ENCODE measurements at regions not wholly inside any gene's neighbourhood (a gene's known extent, or its start where the extent isn't known, plus 50 kb on each side); places are given as distances from the start of the nearest gene placed in this dataset.
A peak's percentile ranks its signal among the peaks of the same experiment; 100 is the strongest.
"Not testable (repeated sequence)": the region's sequence is repeated elsewhere in the genome, so short reads cannot be mapped to it uniquely, and the experiment has no call there.

- peak; percentile 50 for DNase-seq (ENCODE audit: extremely low spot score)
- Histone ChIP-seq H3K4me1 (ENCODE audit: insufficient read depth) (no peaks in the 10 kb centered on the region), H3K4me3 (ENCODE audit: low read depth, low read length) (no peak overlapping the region), H3K27ac (ENCODE audit: low read depth) (peak overlapping the region; percentile 45), H3K36me3 (ENCODE audit: insufficient read depth) (no peaks in the 10 kb centered on the region)
- WGBS: 59% methylated on average over 7 of the region's 7 CpGs
Observed at GRCh38 chr20:54985091-54985490, 509.7 kb downstream of the DOK5 start.

- H3K27ac ChIP-seq (ENCODE audit: low read depth): peak overlapping the region; percentile 45
- 79% methylated on average over 1 of the region's 1 CpG for WGBS
- H3K4me3 ChIP-seq (ENCODE audit: low read depth, low read length): no peak overlapping the region
- DNase-seq (ENCODE audit: extremely low spot score): no peak
- H3K36me3 ChIP-seq (ENCODE audit: insufficient read depth): no peaks in the 10 kb centered on the region
- H3K4me1 ChIP-seq (ENCODE audit: insufficient read depth): no peaks in the 10 kb centered on the region
Observed at GRCh38 chr20:54984104-54984448, 508.7 kb downstream of the DOK5 start.

- H3K27ac ChIP-seq (ENCODE audit: low read depth); H3K4me1 ChIP-seq (ENCODE audit: insufficient read depth); H3K4me3 ChIP-seq (ENCODE audit: low read depth, low read length); DNase-seq (ENCODE audit: extremely low spot score); H3K36me3 ChIP-seq (ENCODE audit: insufficient read depth): not testable (repeated sequence)
- WGBS: 85% methylated on average over 11 of the region's 11 CpGs
Observed at GRCh38 chr20:54983394-54984103, 508.2 kb downstream of the DOK5 start.

DNA sequence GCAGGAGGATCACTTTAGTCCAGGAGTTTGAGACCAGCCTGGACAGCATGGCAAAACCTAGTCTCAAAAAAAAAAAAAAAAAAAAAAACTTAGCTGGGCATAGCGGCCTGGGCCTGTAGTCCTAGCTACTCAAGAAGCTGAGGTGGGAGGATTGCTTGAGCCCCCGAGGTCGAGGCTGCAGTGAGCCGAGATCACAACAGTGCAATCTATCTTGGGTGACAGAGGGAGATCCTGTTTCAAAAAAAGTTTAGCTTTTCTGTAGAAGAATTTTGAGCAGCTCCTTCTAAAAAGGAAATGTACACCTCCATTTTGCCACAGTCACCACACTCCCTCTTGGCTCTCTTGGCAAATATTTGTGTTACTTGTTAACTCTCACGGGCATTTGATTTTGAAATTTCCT is 505.8 kb downstream of the DOK5 start:
- no peaks in the 10 kb centered on the region for H3K36me3 ChIP-seq (ENCODE audit: insufficient read depth)
- DNase-seq (ENCODE audit: extremely low spot score): no peak
- H3K27ac ChIP-seq (ENCODE audit: low read depth): no peak overlapping the region
- H3K4me1 ChIP-seq (ENCODE audit: insufficient read depth): no peaks in the 10 kb centered on the region
- H3K4me3 ChIP-seq (ENCODE audit: low read depth, low read length): no peak overlapping the region
- WGBS: 87% methylated on average over 5 of the region's 5 CpGs

DNA sequence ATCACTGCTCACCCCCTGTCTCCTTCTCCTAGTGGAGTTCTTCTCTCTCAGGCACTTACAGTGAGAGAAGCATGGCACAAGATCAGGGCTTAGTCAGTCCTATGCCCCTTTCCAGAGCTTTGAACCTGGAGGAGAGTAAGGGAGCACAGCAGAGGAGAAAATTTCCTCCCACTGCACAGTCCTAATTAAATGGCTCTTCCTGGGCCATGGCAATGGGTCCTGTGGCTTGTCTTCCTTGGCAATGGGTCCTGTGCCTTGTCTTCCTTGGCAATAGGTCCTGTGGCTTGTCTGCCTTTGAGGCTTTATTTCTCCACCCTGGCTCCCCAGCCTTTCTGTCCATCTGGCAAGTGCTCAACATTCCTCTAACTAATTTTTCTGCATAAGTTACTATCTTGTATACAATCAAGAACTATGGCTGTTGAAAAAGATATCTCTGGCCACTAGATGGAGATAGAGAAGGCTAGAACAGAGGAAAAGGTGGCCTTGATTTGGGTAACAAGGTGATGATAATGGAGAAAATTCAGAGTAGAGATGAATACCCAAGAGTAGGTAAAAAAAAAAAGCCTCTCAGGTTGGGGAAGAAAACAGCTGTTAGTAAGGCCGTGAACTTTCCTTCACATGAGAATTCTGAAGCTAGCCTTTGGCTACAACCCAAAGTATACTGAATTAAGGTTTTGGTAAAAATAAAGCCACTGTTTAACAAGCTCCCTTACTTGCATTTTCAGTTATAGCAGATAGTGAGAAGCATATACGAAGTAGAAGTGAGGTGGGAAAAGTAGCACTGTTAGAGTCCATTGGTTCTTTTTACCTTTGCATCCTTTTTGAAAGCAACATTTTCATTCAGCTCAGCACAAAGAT is 504.9 kb downstream of the DOK5 start:
- no peak for DNase-seq (ENCODE audit: extremely low spot score)
- H3K4me1 ChIP-seq (ENCODE audit: insufficient read depth): no peaks in the 10 kb centered on the region
- H3K36me3 ChIP-seq (ENCODE audit: insufficient read depth): no peaks in the 10 kb centered on the region
- 41% methylated on average over 2 of the region's 2 CpGs for whole genome bisulfite sequencing
- H3K27ac ChIP-seq (ENCODE audit: low read depth): no peak overlapping the region
- no peak overlapping the region for H3K4me3 ChIP-seq (ENCODE audit: low read depth, low read length)

- Histone ChIP-seq H3K36me3 (ENCODE audit: insufficient read depth) (no peaks in the 10 kb centered on the region), H3K27ac (ENCODE audit: low read depth) (no peak overlapping the region), H3K4me3 (ENCODE audit: low read depth, low read length) (no peak overlapping the region), H3K4me1 (ENCODE audit: insufficient read depth) (no peaks in the 10 kb centered on the region)
- no peak for DNase-seq (ENCODE audit: extremely low spot score)
- 88% methylated on average over 2 of the region's 2 CpGs for WGBS
Observed at GRCh38 chr20:54950304-54950703, 474.9 kb downstream of the DOK5 start.

GRCh38 chr20:54941666-54942065 is 466.3 kb downstream of the DOK5 start:
- Histone ChIP-seq H3K4me3 (ENCODE audit: low read depth, low read length) (no peak overlapping the region), H3K4me1 (ENCODE audit: insufficient read depth) (no peaks in the 10 kb centered on the region)
- 90% methylated on average over 4 of the region's 4 CpGs for WGBS

DNA sequence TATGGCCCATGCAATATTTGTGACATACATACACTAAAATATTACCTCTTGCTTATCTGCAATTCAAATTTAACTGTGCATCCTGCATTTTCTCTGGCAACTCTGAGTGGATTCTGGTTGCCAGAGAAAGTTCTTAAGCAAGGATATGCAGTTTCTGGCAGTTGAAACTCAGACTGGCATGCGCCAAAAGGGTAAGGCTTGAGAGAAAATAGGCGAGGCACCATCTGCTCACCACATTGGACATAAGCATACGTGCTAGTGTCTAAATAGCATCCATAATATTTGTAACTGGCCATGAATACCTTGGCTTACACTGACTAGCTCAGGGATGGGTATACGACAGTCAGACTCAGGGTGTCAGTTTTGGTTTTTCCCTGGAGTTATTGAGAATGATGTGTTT is 465.1 kb downstream of the DOK5 start:
- Histone ChIP-seq H3K27ac (ENCODE audit: low read depth) (no peak overlapping the region), H3K4me1 (ENCODE audit: insufficient read depth) (no peaks in the 10 kb centered on the region), H3K4me3 (ENCODE audit: low read depth, low read length) (no peak overlapping the region), H3K36me3 (ENCODE audit: insufficient read depth) (no peaks in the 10 kb centered on the region)
- DNase-seq (ENCODE audit: extremely low spot score): no peak
- 94% methylated on average over 4 of the region's 4 CpGs for WGBS

More at GRCh38 chr20:54941666-54942065, 466.3 kb downstream of the DOK5 start:
- Histone ChIP-seq H3K27ac (ENCODE audit: low read depth) (no peak overlapping the region), H3K36me3 (ENCODE audit: insufficient read depth) (no peaks in the 10 kb centered on the region)
- DNase-seq (ENCODE audit: extremely low spot score): no peak

DNA sequence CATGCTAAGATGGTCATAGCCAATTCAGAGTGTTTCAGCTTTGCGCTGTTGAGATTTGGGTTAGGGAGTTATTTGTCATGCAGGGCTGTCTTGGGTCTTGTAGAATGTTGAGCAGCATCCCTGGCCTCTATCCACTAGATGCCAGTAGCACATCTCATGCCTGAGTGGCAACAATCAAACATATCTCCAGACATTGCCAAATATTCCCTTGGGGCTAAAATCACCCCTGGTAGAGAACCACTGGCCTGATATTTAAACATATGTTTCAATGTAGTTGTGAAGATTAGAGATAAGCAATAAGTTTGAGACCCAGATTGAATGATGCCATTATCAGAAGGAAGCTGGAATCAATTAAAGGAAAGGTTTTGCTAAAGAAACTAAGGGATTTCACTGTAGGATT is 463.3 kb downstream of the DOK5 start:
- no peak for DNase-seq (ENCODE audit: extremely low spot score)
- Histone ChIP-seq H3K4me3 (ENCODE audit: low read depth, low read length) (no peak overlapping the region), H3K36me3 (ENCODE audit: insufficient read depth) (no peaks in the 10 kb centered on the region), H3K4me1 (ENCODE audit: insufficient read depth) (no peaks in the 10 kb centered on the region), H3K27ac (ENCODE audit: low read depth) (no peak overlapping the region)
- 95% methylated on average over 1 of the region's 1 CpG for WGBS

GRCh38 chr20:54933212-54933904 is 458.0 kb downstream of the DOK5 start:
- Histone ChIP-seq H3K4me3 (ENCODE audit: low read depth, low read length) (no peak overlapping the region), H3K4me1 (ENCODE audit: insufficient read depth) (no peaks in the 10 kb centered on the region), H3K27ac (ENCODE audit: low read depth) (no peak overlapping the region), H3K36me3 (ENCODE audit: insufficient read depth) (no peaks in the 10 kb centered on the region)
- no peak for DNase-seq (ENCODE audit: extremely low spot score)
- 92% methylated on average over 3 of the region's 3 CpGs for WGBS

DNA sequence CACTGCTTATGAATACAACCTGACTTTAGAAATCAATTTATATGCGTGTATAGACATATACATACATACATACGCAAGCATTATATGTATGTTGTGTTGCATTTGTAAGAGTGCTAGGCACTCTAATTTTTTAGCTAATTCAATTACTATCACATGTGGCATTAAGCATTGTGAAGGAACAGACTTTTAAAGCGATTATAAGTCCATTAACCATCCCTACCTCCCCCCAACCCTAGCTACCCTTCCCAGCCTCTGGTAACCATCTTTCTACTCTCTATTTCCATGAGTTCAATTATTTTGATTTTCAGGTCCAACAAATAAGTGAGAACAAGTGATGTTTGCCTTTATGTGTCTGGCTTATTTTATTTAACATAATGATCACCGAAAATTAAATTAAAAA is 453.8 kb downstream of the DOK5 start:
- 78% methylated on average over 4 of the region's 4 CpGs for WGBS
- H3K36me3 ChIP-seq (ENCODE audit: insufficient read depth): no peaks in the 10 kb centered on the region

GRCh38 chr20:54928564-54928963 is 453.2 kb downstream of the DOK5 start:
- Histone ChIP-seq H3K36me3 (ENCODE audit: insufficient read depth) (no peaks in the 10 kb centered on the region), H3K4me1 (ENCODE audit: insufficient read depth) (no peaks in the 10 kb centered on the region), H3K27ac (ENCODE audit: low read depth) (no peak overlapping the region), H3K4me3 (ENCODE audit: low read depth, low read length) (no peak overlapping the region)
- 47% methylated on average over 1 of the region's 1 CpG for WGBS
- no peak for DNase-seq (ENCODE audit: extremely low spot score)

More for the DNA sequence above, 453.8 kb downstream of the DOK5 start:
- DNase-seq (ENCODE audit: extremely low spot score): no peak
- Histone ChIP-seq H3K4me1 (ENCODE audit: insufficient read depth) (no peaks in the 10 kb centered on the region), H3K27ac (ENCODE audit: low read depth) (no peak overlapping the region), H3K4me3 (ENCODE audit: low read depth, low read length) (no peak overlapping the region)

DNA sequence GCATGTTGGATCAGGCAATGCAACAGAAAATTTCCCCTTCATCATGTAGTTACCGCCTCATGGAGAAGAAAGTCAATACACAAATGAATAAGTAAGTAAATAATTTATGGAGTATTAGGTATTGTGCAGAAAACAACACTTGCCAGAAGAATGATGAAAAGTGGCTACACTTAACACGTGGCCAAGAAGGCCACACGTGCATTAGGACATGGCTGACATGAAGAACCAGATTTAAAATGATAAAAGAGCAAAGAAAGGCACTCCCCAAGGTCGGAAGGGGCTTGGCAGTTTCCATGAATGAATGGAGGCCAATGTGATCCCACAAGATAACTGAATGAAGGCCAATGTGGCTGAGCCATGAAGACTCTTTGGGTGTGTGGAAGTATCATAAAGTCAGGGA is 447.2 kb downstream of the DOK5 start:
- no peak overlapping the region for H3K27ac ChIP-seq (ENCODE audit: low read depth)
- no peaks in the 10 kb centered on the region for H3K36me3 ChIP-seq (ENCODE audit: insufficient read depth)
- H3K4me1 ChIP-seq (ENCODE audit: insufficient read depth): no peaks in the 10 kb centered on the region
- no peak overlapping the region for H3K4me3 ChIP-seq (ENCODE audit: low read depth, low read length)
- whole genome bisulfite sequencing: 70% methylated on average over 4 of the region's 4 CpGs
- no peak for DNase-seq (ENCODE audit: extremely low spot score)

DNA sequence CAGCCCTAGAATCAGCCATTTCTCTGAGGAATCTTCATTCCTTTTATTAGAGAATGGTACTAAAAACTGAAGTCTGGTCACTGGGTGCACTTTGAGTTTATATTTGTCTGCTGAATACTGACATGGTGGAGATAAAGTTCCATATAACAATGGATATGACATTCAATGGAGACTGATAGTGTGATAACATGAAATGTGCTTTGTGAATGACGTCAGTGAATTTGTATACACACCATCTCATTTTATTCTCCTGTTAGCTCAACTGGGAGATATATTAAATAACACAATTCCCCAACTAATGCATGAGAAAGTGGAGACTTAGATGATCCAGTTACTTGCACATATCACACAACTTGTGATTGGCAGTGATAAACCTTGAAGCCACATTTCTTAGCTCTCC is 446.7 kb downstream of the DOK5 start:
- no peak for DNase-seq (ENCODE audit: extremely low spot score)
- 55% methylated on average over 1 of the region's 1 CpG for WGBS
- H3K27ac ChIP-seq (ENCODE audit: low read depth): no peak overlapping the region

More for the DNA sequence above, 446.7 kb downstream of the DOK5 start:
- H3K4me1 ChIP-seq (ENCODE audit: insufficient read depth): no peaks in the 10 kb centered on the region
- no peaks in the 10 kb centered on the region for H3K36me3 ChIP-seq (ENCODE audit: insufficient read depth)
- H3K4me3 ChIP-seq (ENCODE audit: low read depth, low read length): no peak overlapping the region
